RWPE1 (cell line): ENCODE measurements at regions not wholly inside any gene's neighbourhood (a gene's known extent, or its start where the extent isn't known, plus 50 kb on each side); places are given as distances from the start of the nearest gene placed in this dataset.

ENCODE experiments used
- CTCF ChIA-PET: fragments of 350-600 bp; sonication (Branson Sonifier 250); formaldehyde crosslinking; extraction: SDS; loops from one replicate; lab custom pipeline; 2021; lab: Yijun Ruan, JAX
- POLR2A ChIA-PET: fragments of 400-600 bp; formaldehyde crosslinking; extraction: SDS; loops from one replicate; lab custom pipeline; 2020; ENCODE audit warnings: antibody characterized with exemption; ENCODE audit not compliant: low non-redundant PET; lab: Yijun Ruan, JAX
- DNase-seq: peaks from one replicate; pipeline ENCODE4 v3.0.0; 2012; ENCODE audit warnings: low spot score
- H3K27ac ChIP-seq: fragments of 450-650 bp; 2 replicates; pipeline ENCODE4 v1.5.1; 2017
- CTCF ChIP-seq: fragments of 450-650 bp; conservative IDR thresholded peaks from 2 replicates; pipeline ENCODE4 v1.5.1; 2017; ENCODE audit warnings: low read depth, mild to moderate bottlenecking

DNA sequence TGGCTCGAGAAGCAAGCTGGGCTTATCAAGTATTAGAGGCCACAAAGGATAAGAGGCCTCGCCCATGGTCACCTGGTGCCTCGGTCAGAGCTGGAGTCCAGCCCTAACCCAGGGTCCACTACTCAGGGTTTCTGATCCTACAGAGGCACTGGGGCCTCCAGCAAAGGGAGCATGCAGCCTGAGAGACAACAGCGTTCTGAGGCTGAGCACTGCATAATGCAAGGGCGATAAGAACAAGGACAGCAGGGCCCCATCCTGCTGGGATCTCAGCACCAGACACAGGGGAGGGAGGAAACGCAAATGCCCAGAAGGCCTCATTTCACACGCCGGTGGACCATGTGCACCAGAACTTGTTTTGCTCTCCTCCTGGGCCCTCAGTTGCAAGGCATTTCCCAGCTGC, 63.0 kb downstream of the C5orf15 start:
- ChIA-PET CTCF (interaction anchor here (0.6 kb wide), 1 partner anchor 618 kb away, joined by 3 read pairs; no protein-coding TSS in a partner anchor), POLR2A (no interaction called here)
- no peak for DNase-seq
- TF ChIP-seq CTCF, result no peak
- H3K27ac ChIP-seq, result no peak overlapping the region

DNA sequence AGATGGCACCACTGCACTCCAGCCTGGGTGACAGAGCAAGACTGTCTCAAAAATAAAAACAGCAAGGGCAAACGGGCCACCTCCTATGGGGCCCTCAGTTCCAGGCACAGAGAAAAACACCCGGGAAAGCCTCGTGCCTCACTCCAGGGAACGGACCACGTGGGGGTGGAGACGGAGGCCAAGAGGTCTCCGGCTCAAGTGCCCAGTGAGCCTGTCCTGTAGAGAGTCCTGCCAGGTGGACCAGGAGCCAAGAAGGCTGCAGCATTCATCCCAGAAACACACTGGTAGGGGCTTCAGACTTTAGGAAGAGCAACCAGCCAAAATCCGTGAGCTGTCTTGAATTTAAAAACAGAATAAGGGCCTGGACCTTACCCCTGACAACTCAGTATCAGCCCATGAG, 63.8 kb downstream of the C5orf15 start:
- ChIA-PET CTCF (interaction anchor here (0.6 kb wide), 1 partner anchor 618 kb away, joined by 3 read pairs; no protein-coding TSS in a partner anchor), POLR2A (interaction anchor here (0.6 kb wide), 1 partner anchor 24 kb away, joined by 7 read pairs; no protein-coding TSS in a partner anchor)
- H3K27ac ChIP-seq, result no peak overlapping the region
- TF ChIP-seq CTCF, result no peak
- DNase-seq, result no peak

- ChIA-PET POLR2A (no interaction called here), CTCF (no interaction called here)
These were observed 65.8 kb downstream of the C5orf15 start for GRCh38 chr5:133902511-133903118.

GRCh38 chr5:133900534-133901270, 67.7 kb downstream of the C5orf15 start:
- DNase-seq, result no peak
- ChIA-PET CTCF (interaction anchor here (0.7 to 0.9 kb wide), 2 partner anchors 31 to 477 kb away, joined by 4 read pairs; no protein-coding TSS in a partner anchor), POLR2A (no interaction called here)
- no peak overlapping the region for H3K27ac ChIP-seq
- TF ChIP-seq CTCF, result no peak

More at GRCh38 chr5:133902511-133903118, 65.8 kb downstream of the C5orf15 start:
- no peak for DNase-seq
- TF ChIP-seq CTCF, result no peak
- H3K27ac ChIP-seq, result no peak overlapping the region

DNA sequence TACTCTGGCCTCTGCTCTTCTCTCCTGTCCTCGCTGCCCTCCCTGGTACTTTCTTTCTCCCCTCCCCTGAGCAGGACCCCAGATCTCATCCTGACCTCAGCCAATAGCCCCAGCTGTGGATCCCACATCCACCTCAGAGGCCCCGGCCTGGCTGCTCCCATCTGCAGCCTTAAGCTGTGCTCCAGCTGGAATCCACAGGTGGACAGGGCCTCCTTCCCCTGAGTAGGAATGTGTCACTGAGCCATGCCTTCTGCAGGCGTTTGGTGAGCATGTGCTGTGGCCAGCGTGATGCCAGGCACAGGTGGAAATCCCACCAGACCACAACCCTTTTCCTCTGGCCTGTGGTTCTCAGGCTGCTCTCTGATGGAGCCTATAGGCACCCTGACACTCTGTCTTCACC, 68.9 kb downstream of the C5orf15 start:
- no peak for TF ChIP-seq CTCF
- CTCF ChIA-PET, result no interaction called here
- no peak for DNase-seq
- H3K27ac ChIP-seq, result no peak overlapping the region
- POLR2A ChIA-PET, result no interaction called here

DNA sequence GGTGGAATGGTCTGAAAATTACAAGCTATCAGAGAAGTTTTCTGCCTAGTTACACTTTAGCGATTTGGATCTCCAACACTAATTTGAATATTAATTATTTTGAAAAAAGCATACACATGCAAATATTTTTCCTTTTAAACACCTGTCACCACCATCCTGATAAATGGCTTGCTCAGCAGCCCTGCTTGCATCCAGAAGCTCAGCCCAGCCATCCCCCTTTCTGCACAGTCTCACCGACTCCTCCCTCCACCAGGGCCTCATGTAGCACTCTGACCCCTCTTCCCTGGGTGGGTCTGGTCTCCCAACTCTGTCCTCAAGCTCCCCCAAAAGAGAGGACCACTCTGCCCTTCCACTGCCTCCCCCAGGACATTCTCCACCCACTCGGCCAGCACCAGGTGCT, 70.0 kb downstream of the C5orf15 start:
- ChIA-PET CTCF (interaction anchor here (0.5 kb wide), 1 partner anchor 115 kb away, joined by 4 read pairs; no protein-coding TSS in a partner anchor), POLR2A (no interaction called here)
- TF ChIP-seq CTCF, result no peak
- H3K27ac ChIP-seq, result no peak overlapping the region
- DNase-seq, result no peak
